ENCODE measurements at regions not wholly inside any gene's neighbourhood (a gene's known extent, or its start where the extent isn't known, plus 50 kb on each side); places are given as distances from the start of the nearest gene placed in this dataset.

GRCh38 chr6:8192597-8192996 is 90.2 kb upstream of the EEF1E1 start:
- TF ChIP-seq CTCF (IDR thresholded peaks at IDR 0.05) (no peak), EZH2 (IDR thresholded peaks at IDR 0.05) (no peak), EZH2phosphoT487 (IDR thresholded peaks at IDR 0.05) (no peak)

Measured in neural progenitor cell (in vitro differentiated cells).